Spleen (tissue), 11 donors: ENCODE measurements at regions not wholly inside any gene's neighbourhood (a gene's known extent, or its start where the extent isn't known, plus 50 kb on each side); places are given as distances from the start of the nearest gene placed in this dataset.

ENCODE experiments used
- DNase-seq: peaks from one replicate; pipeline ENCODE4 v3.0.0-alpha.2; 2020
- H3K27ac ChIP-seq, 8 donors: fragments of 200-600 bp; sonication (generic) in 7 of 8; 1 replicate in 4 of 8; 2 replicates in 4 of 8; pipeline versions ENCODE4 v1.5.0 to v1.8.0; 2016 to 2021; ENCODE audit warnings: inconsistent platforms in 4 of 8, mild to moderate bottlenecking in 4 of 8, moderate library complexity in 1 of 8
- H3K27me3 ChIP-seq, 7 donors: fragments of 200-600 bp; sonication (generic) in 6 of 7; replicated peaks in 1 of 7; 1 replicate in 4 of 7; 2 replicates in 3 of 7; pipeline versions ENCODE4 v1.5.0 to v1.8.0; 2016 to 2021; ENCODE audit warnings: inconsistent platforms in 3 of 7, mild to moderate bottlenecking in 1 of 7
- H3K36me3 ChIP-seq, 6 donors: fragments of 200-600 bp; sonication (generic) in 5 of 6; 1 replicate in 4 of 6; 2 replicates in 2 of 6; pipeline versions ENCODE4 v1.5.0 to v1.8.0; 2016 to 2021; ENCODE audit warnings: inconsistent platforms in 2 of 6
- H3K4me1 ChIP-seq, 6 donors: fragments of 200-600 bp; sonication (generic) in 5 of 6; 1 replicate in 3 of 6; 2 replicates in 3 of 6; pipeline versions ENCODE4 v1.5.0 to v1.8.0; 2016 to 2021; ENCODE audit warnings: inconsistent platforms in 3 of 6
- H3K4me3 ChIP-seq, 8 donors: fragments of 200-600 bp; sonication (generic) in 7 of 8; 1 replicate in 4 of 8; 2 replicates in 4 of 8; pipeline versions ENCODE4 v1.5.0 to v1.8.0; 2016 to 2021; ENCODE audit warnings: inconsistent platforms in 4 of 8, mild to moderate bottlenecking in 4 of 8, moderate library complexity in 2 of 8
- H3K9me3 ChIP-seq, 8 donors: fragments of 200-600 bp; sonication (generic) in 7 of 8; 1 replicate in 4 of 8; 2 replicates in 4 of 8; pipeline versions ENCODE4 v1.5.0 to v1.8.0; 2016 to 2021; ENCODE audit warnings: inconsistent platforms in 4 of 8
- CTCF ChIP-seq, 11 experiments: fragments of 200-600 bp in 7 of 11; fragments of 450-650 bp in 4 of 11; sonication (generic) in 4 of 11; IDR thresholded peaks in 8 of 11; conservative IDR thresholded peaks in 3 of 11; 1 replicate in 7 of 11; 2 replicates in 4 of 11; pipeline versions ENCODE4 v1.4.0 to v1.8.0; 2016 to 2021; ENCODE audit warnings: antibody characterized with exemption in 11 of 11, inconsistent platforms in 4 of 11, mild to moderate bottlenecking in 1 of 11
- POLR2A ChIP-seq, 3 donors: fragments of 450-650 bp; IDR thresholded peaks; one replicate each; pipeline ENCODE4 v1.5.1; 2017; ENCODE audit warnings: antibody characterized with exemption in 3 of 3, mild to moderate bottlenecking in 1 of 3
- POLR2AphosphoS5 ChIP-seq, 3 donors: sonication (generic); formaldehyde crosslinking; IDR thresholded peaks; one replicate each; pipeline ENCODE4 v1.5.1; 2017; ENCODE audit warnings: antibody characterized with exemption in 3 of 3
- WGBS, 5 donors: extraction: QIAGEN DNeasy Blood & Tissue Kit in 3 of 5; methylation state at CpG; one replicate each; pipeline versions ENCODE4 v1.1.5 to v1.1.7; 2013 to 2018; 5-methylcytosine and 5-hydroxymethylcytosine counted together
- intact Hi-C: fragments of 100-400 bp; cut with DNase I; formaldehyde crosslinking; loops from one replicate; pipeline ENCODE4 v1.15.0; 2023; ENCODE audit warnings: low total_unique reads
- donor health status: healthy with polysubstance abuse.
- donor health status: DM: no; HTN: no; CAD: no; lungs with moderate emphysema.
- donor health status: DM: no; HTN: no; CAD: no.
- donor health status: Bipolar disorder and iron deficiency.
- donor health status: healthy.
- donor health status: DM: no; HTN: no; CAD: no.
- donor health status: DM: yes; HTN: yes; CAD: no.

GRCh38 chr9:1743121-1743960 lies 271.8 kb upstream of the SMARCA2 start:
- 80 to 92% (median 86%) methylated on average over 7 of the region's 7 CpGs for WGBS, 5 donors
- Histone ChIP-seq H3K36me3 (no peaks in the 10 kb centered on the region), H3K9me3 (no peaks in the 10 kb centered on the region), H3K4me3 (no peak overlapping the region), H3K27ac (no peak overlapping the region), H3K4me1 (no peaks in the 10 kb centered on the region), H3K27me3 (peaks cover 0 to 12% (median 0%) of the 10 kb centered on the region in 7 donors)
- DNase-seq: no peak
- intact Hi-C loops: no loop called here
- TF ChIP-seq POLR2A (IDR thresholded peaks at IDR 0.05) (no peak), POLR2AphosphoS5 (IDR thresholded peaks at IDR 0.05) (no peak), CTCF (IDR thresholded peaks at IDR 0.05 in 8 of 11, conservative IDR thresholded peaks at IDR 0.05 in 3 of 11) (no peak)

- peaks cover 0 to 23% (median 0%) of the 10 kb centered on the region in 7 donors for H3K27me3 ChIP-seq
- peaks cover 0 to 10% (median 0%) of the 10 kb centered on the region in 8 donors for H3K9me3 ChIP-seq
- 37 to 64% (median 45%) methylated on average over 2 of the region's 2 CpGs for WGBS, 5 donors
- no peak for DNase-seq
- no peak overlapping the region for H3K27ac ChIP-seq
- no peaks in the 10 kb centered on the region for H3K4me1 ChIP-seq
- no peaks in the 10 kb centered on the region for H3K36me3 ChIP-seq
- no peak for TF ChIP-seq POLR2A (IDR thresholded peaks at IDR 0.05)
- no peak for TF ChIP-seq CTCF (IDR thresholded peaks at IDR 0.05 in 8 of 11, conservative IDR thresholded peaks at IDR 0.05 in 3 of 11)
- no peak for TF ChIP-seq POLR2AphosphoS5 (IDR thresholded peaks at IDR 0.05)
- intact Hi-C loops: no loop called here
- no peak overlapping the region for H3K4me3 ChIP-seq
These were observed 269.2 kb upstream of the SMARCA2 start for GRCh38 chr9:1745980-1746379.

- Histone ChIP-seq H3K36me3 (no peaks in the 10 kb centered on the region), H3K4me1 (no peaks in the 10 kb centered on the region), H3K9me3 (peaks cover 0 to 10% (median 0%) of the 10 kb centered on the region in 8 donors), H3K4me3 (no peak overlapping the region), H3K27me3 (peaks cover 0 to 23% (median 0%) of the 10 kb centered on the region in 7 donors), H3K27ac (no peak overlapping the region)
- DNase-seq: no peak
- TF ChIP-seq POLR2AphosphoS5 (IDR thresholded peaks at IDR 0.05): no peak
- TF ChIP-seq CTCF (IDR thresholded peaks at IDR 0.05 in 8 of 11, conservative IDR thresholded peaks at IDR 0.05 in 3 of 11): no peak
- no peak for TF ChIP-seq POLR2A (IDR thresholded peaks at IDR 0.05)
- WGBS, 5 donors: 82 to 91% (median 85%) methylated on average over 2 of the region's 2 CpGs
- intact Hi-C loops: no loop called here
These were observed 267.7 kb upstream of the SMARCA2 start for GRCh38 chr9:1747417-1747967.

- Histone ChIP-seq H3K36me3 (no peaks in the 10 kb centered on the region), H3K4me1 (no peaks in the 10 kb centered on the region), H3K9me3 (peaks cover 0 to 19% (median 7%) of the 10 kb centered on the region in 8 donors), H3K4me3 (no peak overlapping the region), H3K27ac (no peak overlapping the region), H3K27me3 (peaks cover 0 to 23% (median 0%) of the 10 kb centered on the region in 7 donors)
- 65 to 85% (median 70%) methylated on average over 1 of the region's 1 CpG for WGBS, 5 donors
- intact Hi-C loops: no loop called here
- no peak for TF ChIP-seq POLR2A (IDR thresholded peaks at IDR 0.05)
- TF ChIP-seq CTCF (IDR thresholded peaks at IDR 0.05 in 8 of 11, conservative IDR thresholded peaks at IDR 0.05 in 3 of 11): no peak
- no peak for TF ChIP-seq POLR2AphosphoS5 (IDR thresholded peaks at IDR 0.05)
- no peak for DNase-seq
These were observed 266.7 kb upstream of the SMARCA2 start for GRCh38 chr9:1748407-1748806.
